IPS-NIHi7 (cell line): ENCODE measurements at regions not wholly inside any gene's neighbourhood (a gene's known extent, or its start where the extent isn't known, plus 50 kb on each side); places are given as distances from the start of the nearest gene placed in this dataset.
"Not testable (repeated sequence)": the region's sequence is repeated elsewhere in the genome, so short reads cannot be mapped to it uniquely, and the experiment has no call there.

ENCODE experiments used
- DNase-seq: peaks from one replicate; pipeline ENCODE4 v3.0.0; 2012; ENCODE audit warnings: mixed read lengths; ENCODE audit errors: extremely low spot score

DNA sequence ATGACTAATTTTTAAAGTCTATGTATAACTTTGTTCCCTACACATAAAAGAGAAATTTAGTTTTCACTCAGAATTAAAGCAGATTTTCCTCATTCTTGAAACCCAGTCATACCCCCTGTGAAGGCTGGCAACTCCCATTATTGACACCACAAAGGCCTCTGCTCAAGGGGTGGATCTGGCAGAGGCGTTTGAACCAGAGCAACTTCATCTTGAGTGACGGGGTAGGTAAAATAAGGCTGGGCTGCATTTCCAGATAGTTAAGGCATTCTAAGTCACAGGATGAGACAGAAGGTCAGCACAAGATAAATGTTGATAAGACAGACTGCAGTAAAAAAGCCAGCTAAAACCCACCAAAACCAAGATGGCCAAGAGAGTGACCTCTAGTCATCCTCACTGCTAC lies 177.2 kb upstream of the OR13F1 start:
- DNase-seq = no peak

DNA sequence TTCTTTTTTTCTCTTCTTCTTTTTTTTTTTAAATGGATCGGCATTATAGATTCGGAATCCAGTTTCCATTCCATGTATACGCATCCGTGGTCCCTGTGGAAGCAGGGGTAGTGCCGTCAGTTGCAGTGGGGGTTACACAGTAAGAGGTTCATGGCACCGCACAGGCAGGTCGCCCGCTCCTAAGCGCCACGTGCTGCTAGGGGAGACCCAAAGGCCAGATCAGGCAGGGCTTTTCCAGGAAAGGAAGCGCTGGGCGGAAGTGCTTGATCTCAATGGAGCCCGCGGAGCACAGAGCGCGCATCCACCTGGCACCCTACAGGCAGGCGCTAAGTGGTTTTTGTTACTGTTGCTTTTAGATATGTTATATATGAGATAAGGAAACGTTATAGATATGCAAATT lies 174.8 kb upstream of the OR13F1 start:
- no peak for DNase-seq

DNA sequence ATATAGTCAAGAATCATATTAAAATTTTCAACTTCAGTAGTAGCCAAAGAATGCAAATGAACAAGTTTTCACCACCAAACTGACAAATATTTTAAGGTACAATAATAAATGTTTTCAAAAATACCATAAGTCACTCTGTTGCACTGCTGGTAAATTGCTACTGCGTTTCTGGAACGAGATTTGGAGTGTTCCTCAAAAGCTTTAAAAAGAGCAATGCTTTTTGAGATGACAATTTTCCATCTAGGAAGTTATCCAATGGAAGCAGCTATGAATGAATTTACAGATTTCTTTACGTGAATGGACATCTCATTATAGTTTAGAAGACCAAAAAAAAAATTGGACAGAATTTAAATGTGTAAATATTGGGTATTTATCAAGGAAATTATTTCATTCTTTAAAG lies 173.2 kb upstream of the OR13F1 start:
- no peak for DNase-seq

DNA sequence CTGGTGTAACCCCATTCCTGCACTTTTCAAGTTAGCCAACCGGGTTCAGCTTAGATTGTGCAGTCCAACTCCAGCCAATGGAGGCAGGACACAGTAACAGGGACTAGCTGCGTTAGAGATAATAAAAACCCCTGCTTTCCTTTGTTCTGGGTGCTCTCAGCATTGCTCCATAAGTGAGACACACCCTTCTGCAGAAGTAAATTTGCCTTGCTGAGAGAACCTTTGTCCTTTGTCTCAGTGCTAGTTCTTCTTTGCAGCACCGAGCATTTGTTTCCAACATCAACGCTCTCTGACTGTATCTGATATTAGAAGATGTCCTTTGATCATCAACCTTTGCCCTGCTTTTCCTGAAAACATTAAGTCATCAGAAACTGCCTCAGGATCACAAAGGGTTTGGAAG lies 169.5 kb upstream of the OR13F1 start:
- DNase-seq = no peak

DNA sequence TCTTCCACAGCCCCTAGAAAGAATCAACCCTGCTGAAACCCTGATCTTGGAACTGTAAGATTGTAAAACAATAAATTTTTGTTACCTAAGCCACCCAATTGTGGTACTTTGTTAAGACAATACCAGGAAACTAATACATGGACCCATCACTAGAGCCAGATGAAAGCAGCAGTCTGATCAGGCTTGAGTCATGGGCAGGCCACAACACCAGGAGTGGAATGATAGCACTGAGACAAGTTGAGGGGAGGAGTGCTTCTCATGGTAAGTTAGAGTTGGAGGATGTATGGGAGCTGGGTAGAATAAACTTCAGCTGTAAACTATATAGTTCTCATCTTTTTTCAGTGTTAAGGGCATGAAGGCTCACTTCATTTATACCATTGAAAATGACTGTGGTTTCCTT lies 164.4 kb upstream of the OR13F1 start:
- DNase-seq = no peak

DNA sequence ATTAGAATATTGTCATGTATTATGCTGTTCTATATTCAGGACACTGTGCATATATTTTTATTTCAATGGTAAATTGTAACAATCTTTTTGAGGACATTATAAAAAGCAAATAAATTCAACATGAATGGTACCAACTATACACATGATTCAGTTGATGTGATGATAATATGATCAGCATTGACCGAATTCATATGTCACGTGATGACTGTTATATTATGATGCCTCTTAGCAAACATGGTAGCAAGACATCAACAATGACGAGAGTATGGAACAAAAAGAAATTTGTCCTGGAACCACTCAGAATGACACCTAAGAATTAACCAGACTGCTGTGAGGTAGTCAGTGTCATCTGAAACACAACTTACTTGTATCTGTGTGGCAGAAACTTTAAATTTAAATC lies 161.5 kb upstream of the OR13F1 start:
- DNase-seq = no peak

DNA sequence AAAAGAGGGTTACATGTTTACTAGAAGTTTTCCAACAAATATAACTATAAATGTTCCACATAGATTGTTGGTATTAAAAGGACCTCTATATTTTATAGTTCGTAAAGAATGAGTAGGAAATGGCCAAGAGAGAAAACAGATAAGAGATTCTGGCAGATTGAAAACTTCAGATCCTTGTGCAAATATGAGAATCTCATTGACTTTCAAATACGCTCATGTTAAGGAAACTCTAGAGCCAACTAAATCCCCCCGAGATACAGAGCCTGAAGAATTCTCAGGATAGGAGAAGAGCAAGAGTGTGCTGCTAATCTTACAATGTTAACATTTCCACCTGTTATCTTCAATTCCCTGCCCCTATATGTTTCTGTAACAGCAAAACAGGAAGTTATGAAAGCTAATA lies 159.0 kb upstream of the OR13F1 start:
- DNase-seq = no peak

DNA sequence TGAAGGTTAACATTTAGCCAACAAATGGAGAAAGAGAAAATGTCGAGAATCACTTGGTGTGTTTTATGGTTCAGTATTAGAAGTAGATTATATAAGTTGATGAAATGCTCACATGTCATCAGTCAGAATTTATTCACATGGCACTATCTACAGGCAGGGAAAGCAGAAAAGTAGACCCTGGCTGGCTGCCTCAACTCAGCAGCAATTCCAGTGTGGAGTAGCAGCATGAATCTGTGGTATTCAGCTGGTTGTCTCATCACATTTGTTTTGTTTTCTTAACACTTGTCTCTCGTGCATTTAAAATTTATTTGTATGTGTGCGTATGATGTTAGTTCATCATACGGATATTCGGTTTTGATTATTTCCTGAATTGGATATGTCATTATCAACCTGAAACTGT lies 153.5 kb upstream of the OR13F1 start:
- DNase-seq = no peak

DNA sequence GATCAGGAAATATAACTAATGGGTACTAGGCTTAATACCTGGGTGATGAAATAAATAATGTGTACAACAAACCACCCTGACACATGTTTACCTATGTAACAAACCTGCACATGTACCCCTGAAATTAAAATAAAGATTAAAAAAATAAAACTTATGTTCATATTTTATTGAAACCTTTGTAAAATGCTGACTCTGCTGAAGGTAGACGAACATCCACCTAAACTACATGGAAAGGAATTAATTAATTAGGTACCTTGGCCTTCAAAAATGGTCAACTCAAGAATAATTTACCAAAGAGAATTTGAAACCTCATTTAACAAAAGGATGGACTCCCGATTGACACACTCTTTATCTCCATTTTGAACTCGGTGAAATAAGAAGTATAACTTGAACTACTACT lies 152.3 kb upstream of the OR13F1 start:
- no peak for DNase-seq

DNA sequence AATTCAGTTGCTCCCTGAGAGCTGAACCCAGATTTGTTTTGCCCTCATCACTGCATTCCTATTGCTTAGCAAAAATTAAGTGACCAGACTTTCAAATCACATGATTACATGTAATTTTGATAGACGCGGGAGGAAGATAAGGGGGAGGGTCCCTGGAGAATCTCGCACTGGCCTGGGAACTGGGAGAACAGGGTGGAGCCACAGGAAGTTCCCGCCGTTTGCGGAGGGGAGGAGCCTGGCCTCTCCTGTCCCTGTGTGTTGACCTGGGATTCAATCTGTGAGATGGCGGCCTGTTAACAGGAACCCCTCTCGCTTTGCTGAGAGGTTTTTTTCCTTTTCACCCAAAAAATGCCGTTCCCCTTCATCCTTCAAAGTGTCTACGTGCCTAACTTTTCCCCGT lies 142.9 kb upstream of the OR13F1 start:
- DNase-seq = no peak

DNA sequence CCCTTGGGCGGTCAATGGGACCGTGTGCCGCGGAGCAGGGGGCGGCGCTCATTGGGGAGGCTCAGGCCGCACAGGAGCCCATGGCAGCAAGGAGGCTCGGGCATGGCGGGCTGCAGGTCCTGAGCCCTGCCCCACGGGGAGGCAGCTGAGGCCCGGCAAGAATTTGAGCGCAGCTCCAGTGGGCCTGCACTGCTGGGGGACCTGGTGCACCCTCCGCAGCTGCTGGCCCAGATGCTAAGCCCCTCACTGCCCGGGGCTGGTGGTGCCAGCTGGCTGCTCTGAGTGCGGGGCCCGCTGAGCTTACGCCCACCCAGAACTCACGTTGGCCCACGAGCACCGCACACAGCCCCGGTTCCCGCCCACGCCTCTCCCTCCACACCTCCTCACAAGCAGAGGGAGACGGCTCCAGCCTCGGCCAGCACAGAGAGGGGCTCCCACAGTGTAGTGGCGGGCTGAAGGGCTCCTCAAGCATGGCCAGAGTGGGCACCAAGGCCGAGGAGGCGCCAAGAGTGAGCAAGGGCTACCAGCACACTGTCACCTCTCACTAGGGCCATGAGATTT lies 141.1 kb upstream of the OR13F1 start:
- DNase-seq = no peak

DNA sequence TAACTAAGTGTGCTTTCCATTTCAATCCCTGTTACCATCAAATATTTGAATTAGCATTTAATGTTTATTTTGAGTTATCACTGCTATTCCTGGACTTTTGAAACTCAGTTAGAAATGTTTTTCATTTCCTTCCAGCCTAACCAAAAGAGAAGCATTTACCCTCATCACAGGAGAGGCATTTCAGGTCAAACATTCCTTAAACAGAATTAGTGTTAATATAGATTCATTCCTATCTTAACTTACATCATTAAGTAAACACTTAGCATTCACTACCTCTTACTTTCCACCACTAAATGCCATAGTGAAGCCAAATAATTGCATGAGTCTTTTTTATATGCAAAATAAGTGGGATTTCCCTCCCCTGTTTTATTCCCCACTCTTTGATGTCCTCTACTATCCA lies 136.6 kb upstream of the OR13F1 start:
- DNase-seq = no peak

DNA sequence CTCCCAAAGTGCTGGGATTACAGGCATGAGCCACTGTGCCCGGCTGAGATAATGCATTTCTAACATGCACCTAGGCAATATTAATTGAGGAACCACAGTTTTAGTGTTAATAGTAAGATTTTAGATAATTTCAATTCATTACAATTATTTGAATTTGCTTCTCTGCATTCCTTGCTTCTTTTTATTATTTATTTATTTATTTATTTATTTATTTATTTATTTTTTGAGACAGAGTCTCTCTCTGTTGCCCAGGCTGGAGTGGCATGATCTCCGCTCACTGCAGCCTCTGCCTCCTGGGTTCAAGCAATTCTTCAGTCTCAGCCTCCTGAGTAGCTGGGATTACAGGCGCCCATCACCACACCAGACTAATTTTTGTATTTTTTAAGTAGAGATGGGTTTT lies 135.7 kb upstream of the OR13F1 start:
- not testable (repeated sequence) for DNase-seq

DNA sequence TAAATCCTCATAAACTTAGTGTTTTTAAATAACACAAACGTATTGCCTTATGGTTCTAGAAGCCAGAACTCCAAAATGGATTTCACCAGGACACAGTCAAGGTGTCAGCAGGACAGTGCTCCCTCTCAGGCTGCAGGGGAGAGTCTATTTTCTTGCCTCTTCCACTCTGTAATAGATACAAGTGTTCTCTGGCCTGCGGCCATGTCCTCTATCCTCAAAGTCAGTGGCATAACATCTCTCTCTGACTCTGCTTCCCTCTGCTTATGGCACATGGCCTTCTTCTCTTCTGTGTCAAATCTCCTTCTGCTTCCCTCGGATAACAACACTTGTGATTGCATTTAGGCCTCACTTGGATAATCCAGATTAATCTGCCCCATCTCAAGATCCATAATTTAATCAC lies 129.4 kb upstream of the OR13F1 start:
- DNase-seq = no peak

DNA sequence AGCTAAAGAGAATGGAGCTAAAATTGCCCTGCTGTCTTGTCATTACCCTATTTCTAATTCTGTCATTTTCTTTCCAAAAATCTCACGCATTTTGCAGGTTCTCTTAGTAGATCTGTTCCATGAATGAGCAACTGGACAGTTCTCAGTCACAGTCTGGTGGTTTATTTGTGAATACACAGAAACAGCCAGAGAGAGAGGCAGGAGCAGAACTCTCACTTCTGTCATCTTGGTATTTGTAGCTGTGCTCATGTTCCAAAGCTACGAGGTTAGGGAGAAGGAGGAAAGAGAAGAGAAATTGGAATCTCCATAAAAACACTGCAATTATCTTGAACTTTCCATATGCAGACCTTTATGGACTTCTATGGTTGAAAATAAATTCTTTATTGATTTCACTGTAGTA lies 118.0 kb upstream of the OR13F1 start:
- DNase-seq = no peak

DNA sequence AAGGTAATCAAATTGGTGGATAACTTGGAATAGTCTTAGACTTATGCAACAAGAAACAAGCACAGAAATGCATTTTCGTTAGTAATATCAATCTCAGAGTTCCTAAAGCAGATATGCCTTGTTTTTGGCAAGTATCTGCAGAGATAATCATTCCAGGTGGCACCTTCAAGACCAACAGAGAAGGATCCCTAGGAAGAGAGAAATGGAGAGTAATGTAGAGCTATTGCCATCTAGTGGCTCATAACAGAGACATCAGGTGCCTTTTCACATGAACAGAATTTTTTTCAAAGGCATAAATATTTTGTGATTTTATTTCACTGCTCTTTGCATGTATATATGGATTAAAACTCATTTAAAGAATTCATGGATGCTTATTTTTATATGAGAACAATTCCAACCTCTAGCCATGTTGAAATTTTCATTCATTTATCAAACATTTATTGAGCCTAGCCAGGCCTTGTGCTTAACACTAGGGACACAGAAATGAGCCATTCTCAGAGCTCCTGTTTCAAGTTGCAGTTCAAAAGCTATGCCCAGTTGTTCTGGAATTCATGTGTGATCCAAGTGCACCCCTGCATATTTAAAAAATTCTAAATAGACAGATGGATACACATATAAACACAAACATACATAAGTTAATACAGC lies 117.5 kb upstream of the OR13F1 start:
- DNase-seq = peak; percentile 64

DNA sequence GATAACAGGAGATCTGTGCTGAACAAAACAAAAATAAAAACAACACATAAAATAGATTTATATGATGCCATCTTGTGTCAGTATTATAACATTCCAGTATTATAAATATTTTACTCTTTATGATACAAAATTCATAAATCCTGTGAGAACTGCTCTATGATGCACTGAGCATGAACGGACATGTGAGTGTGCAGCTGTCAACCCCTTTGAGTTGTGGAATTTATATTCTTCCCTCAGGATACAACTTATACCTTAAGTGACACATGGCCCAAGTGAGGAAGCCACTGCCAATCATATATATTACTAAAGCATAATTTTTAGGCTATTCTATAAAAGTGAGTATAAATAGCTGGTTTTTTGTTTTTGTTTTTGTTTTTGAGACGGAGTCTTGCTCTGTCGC lies 116.0 kb upstream of the OR13F1 start:
- no peak for DNase-seq

DNA sequence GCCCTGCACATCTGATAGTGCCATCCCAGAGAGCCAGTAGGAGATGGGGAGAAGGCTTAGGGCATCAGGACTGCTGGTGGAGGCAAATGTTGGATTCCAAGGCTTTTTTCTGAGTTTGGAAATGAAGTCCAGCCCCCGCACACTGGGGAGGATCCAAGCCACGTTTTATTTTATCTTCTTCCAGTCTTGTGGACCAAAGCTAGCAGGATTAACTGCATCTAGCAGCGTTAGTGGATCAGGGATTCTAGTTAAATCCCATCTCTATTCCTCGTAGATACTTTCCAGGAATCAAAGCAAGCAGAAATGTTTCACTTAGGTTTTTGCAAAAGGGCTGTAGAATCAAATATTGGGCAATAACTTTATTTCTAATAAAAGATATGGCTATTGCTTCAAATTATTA lies 114.7 kb upstream of the OR13F1 start:
- no peak for DNase-seq

DNA sequence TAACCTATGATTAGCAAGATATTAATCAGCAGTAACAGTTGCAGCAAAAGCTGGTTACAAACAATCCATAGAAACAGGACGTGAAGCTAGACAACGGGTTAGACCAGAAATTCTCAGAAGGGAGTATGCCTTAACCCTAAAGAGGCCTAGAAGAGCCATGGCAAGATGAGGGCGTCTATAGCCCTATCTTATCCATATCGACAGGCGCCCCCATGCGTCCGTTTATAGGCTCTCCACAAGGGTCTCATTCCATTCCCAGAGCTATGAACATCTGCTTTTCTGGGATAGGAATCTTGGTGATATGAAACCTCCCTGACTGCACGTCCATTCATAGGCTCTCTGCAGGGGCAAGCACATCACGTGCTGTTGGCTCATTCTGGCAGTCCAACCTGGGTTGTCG lies 109.2 kb upstream of the OR13F1 start:
- not testable (repeated sequence) for DNase-seq

DNA sequence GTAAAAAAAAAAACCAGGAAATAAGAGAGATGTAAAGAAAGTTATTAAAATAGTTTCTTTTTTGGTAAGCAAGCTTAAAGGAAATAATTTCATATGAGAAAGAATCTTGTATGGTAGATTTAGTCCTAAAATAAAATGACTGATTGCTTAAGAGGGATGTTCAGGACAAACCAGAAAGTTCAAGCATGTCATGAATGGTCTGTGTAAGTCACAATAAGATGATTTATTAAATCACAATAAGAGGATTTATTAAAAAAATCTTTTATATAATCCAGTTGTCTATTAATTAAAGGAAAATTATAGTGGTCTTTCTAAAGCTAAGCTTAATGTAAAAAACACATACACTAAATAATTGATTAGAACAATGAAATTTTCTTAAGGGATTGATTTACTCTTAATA lies 91.8 kb upstream of the OR13F1 start:
- DNase-seq = no peak

DNA sequence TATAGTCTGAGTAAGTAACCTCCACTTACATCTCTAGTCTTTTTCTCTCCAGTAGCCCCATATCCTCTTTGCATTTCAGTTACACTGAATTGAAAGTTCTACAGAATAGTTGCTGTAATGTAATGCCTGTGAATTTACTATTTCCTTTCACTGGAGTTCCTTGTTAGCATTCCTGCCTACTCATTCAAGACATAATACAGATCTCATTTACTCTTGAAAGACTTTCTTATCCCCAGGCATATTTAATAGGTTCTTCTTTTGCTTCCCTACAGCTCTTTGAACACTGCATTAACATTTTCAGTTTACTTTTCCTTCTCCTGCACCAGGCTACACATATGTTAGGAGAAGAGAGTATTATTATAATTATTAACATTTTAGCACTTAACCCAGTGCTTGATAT lies 87.6 kb upstream of the OR13F1 start:
- DNase-seq = no peak

DNA sequence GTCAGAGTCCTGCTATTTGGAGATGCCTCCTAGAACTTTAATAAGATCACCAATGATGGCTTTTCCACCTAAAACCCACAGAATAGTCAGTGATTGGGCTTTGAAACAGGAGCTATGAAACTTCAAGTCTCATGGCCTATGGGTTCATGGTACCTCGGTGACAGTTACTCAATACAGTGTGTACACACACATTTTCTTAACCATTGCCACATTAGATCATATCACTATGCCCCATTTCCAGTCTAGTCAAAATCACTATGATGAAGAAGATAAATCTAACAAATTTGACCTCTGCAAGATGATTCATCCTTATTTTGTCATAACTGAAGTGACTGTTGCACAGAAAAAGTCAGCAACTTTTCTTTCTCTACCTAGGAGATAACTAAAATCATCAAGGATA lies 86.8 kb upstream of the OR13F1 start:
- no peak for DNase-seq

DNA sequence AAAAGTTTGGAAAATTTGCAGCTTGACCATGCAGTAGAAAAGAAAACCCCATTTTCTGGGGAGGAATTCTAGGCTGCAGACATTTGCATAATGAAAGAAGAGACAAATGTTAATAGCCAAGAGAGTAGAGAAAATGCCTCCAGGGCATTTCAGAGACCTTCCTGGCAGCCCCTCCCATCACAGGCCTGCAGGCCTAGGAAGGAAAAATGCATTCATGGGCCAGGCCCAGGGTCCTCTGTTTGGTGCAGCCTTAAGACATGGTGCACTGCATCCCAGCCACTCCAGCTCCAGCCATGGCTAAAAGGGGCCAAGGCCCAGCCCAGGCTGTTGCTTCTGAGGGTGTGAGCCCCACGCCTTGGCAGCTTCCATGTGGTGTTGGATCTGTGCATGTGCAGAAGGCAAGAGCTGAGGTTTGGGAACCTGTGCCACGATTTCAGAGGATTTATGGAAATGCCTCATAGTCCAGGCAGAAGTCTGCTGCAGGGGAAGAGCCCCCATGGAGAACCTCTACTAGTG lies 75.0 kb upstream of the OR13F1 start:
- no peak for DNase-seq

DNA sequence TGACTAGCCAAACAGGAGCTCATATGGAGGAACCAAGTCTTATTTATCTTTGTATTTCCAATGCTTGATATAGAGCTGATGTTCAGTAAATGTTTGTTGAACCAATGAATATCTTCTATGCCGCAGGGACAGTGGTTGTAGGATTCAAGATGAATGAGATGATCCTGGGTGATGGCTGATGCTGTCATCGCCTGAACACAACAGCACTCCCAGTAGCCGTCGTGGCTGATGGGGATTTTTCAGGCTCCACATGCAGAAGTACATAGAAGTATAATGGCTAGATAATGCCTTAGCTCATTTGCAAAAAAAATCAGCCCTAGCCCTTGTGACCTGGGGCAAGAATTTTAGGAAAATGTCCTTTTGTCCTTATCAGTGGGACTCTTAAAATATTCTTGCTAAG lies 69.0 kb upstream of the OR13F1 start:
- no peak for DNase-seq
